Middle frontal gyrus (tissue), 1 donor: ENCODE measurements at regions not wholly inside any gene's neighbourhood (a gene's known extent, or its start where the extent isn't known, plus 50 kb on each side); places are given as distances from the start of the nearest gene placed in this dataset.

ENCODE experiments used
- DNase-seq: peaks from one replicate; pipeline ENCODE4 v3.0.0-alpha.2; 2015; ENCODE audit warnings: low spot score; ENCODE audit errors: extremely low spot score

- no peak for DNase-seq
These were observed 1278.0 kb downstream of the OTOL1 start for GRCh38 chr3:162774613-162775100.

DNA sequence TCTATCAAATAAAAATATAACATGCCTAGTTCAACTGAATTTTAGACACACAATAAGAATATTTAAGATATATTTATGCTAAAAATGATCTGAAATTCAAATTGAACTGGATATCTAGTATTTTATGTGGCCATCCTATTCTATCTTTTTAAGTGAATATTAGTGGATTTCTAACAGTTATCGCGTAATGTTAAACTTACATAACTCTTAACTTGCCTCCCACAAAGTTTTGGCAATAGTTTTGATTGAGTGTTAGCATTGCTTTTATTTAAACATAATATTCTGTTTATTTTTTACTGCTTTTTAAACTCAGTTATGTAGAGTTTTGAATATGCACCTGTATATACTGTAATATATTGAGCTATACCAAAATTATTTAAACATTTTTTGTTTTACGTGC lies 1279.5 kb downstream of the OTOL1 start:
- DNase-seq, result no peak

DNA sequence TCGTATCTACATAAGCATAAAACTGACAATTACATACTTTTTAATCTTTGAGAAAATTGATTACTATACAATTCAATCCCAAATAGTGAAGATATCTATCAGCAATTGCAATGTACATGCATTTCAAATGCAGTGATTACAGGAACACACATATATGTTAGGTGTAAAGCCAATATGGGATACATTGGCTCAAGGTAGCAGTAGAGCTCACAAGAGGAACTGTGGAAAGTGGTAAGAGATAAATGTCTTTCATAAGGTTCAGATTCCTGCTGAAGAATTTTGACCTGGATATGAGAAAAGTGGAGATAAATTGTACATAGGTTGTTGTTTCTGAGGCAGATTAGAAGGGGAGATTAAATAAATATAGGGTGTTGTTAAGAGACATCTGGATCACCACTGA lies 1280.5 kb downstream of the OTOL1 start:
- DNase-seq, result no peak

GRCh38 chr3:162780313-162780712 lies 1283.7 kb downstream of the OTOL1 start:
- DNase-seq, result no peak

DNA sequence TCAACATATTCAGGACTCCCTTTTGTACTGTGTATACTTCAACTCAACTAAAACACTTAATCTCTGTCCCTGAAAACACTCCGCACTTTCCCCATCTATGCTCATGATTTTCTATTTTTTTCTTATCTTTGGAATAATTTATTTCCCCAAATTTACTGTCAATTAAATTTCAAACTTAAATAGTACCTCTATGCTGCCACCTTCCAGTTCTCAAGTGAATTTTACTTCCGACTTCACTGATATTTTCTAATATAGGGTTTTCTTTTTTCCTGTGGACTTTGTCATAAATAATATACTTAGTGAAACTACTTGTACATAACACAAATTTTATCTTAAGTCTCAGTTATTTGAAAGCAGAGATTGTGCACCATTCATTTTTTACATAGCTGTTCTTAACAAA lies 1303.3 kb downstream of the OTOL1 start:
- DNase-seq, result no peak

DNA sequence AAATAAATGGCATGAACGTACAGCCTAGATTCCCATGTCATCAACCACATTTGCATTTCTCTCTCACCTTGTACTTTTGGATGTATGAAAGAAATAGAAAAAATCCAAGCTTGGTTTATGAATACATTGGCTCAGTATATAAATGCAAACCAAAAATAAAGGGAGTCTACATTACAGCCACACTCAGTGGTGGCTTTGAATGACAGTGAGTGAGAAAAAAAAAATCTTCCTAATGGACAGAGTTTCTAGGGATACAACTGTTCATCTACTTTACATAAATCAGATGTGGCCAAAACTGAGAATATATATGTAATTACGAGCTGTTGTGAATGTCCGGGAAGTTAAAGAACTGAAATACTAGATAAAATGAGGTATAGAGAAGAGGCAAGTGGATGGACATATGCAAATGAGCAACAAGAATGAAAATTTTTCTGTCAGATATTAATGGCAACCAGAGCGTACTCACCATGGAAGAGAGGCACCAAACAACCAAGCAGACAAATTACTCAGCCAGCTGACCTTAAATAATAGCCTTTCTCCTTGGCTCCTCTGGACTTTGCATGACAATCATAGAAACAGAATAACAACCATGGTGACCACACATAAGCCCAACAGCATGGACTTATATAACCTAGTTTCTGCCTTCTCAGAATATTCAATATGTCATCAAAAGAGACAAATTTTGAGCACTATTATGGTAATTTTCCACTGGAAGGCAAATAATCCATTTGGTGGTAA lies 1305.8 kb downstream of the OTOL1 start:
- no peak for DNase-seq

DNA sequence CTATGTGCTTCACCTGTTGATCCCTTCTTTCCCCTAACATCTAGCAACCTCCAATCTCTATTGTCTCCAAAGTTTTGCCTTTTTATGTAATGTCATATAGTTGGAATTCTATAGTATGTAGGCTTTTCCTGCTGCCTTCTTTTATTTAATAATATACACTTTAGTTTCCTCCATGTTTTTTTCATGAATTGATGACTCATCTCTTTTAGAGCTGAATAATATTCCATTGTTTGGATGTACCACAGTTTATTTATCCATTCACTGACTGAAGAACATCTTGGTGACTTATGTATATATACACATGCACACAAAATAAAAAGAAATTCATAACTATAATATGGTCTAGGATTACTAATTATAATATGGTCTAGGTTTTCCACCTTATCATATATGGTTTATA lies 1314.2 kb downstream of the OTOL1 start:
- DNase-seq, result no peak

GRCh38 chr3:162842549-162843216 lies 1346.1 kb downstream of the OTOL1 start:
- no peak for DNase-seq

GRCh38 chr3:162845918-162846317 lies 1349.3 kb downstream of the OTOL1 start:
- no peak for DNase-seq

- DNase-seq, result no peak
These were observed 1350.9 kb downstream of the OTOL1 start for GRCh38 chr3:162847511-162847910.

DNA sequence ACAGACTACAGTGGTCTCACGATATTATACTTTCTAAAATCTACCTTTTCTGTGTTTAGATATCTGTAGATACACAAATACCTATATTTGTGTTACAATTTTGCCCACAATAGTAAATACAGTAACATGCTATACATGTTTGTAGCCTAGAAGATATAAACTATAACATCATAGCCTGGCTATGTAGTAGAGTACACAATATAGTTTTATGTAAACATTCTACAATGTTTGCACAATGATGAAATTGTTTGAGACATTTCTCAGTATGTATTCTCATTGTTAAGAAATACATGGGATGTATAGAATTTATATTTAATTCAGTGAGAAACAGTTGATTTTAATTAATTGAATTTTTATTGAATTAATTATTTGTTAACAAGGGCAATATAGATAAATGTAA lies 1367.0 kb downstream of the OTOL1 start:
- DNase-seq, result no peak

GRCh38 chr3:162865466-162865865 lies 1368.9 kb downstream of the OTOL1 start:
- DNase-seq, result no peak

GRCh38 chr3:162879021-162879562 lies 1382.5 kb downstream of the OTOL1 start:
- no peak for DNase-seq

DNA sequence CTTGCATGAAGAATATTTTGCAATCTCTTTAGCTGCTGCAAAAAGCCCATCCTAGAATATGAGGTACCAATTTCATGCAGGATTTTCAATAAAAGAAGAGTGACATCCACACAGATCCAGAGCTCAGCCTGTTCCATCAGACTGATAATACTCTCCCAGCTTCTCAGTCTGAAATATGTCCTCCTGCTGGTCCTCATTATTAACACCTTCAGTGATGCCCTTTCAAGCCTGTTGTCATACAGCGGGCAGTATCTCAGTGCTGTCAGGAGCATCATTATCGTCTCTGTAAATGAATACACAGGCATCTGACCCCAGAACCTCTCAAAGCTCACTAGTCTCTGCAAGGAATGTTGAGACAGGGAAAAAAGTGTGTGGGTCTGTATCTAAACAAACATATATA lies 1387.8 kb downstream of the OTOL1 start:
- no peak for DNase-seq

GRCh38 chr3:162892921-162893793 lies 1396.5 kb downstream of the OTOL1 start:
- DNase-seq, result no peak

GRCh38 chr3:162897291-162897690 lies 1400.7 kb downstream of the OTOL1 start:
- no peak for DNase-seq

GRCh38 chr3:162932503-162932902 lies 1435.9 kb downstream of the OTOL1 start:
- no peak for DNase-seq

GRCh38 chr3:162933656-162934055 lies 1437.0 kb downstream of the OTOL1 start:
- no peak for DNase-seq

- DNase-seq, result no peak
These were observed 1440.1 kb downstream of the OTOL1 start for GRCh38 chr3:162936706-162937105.

DNA sequence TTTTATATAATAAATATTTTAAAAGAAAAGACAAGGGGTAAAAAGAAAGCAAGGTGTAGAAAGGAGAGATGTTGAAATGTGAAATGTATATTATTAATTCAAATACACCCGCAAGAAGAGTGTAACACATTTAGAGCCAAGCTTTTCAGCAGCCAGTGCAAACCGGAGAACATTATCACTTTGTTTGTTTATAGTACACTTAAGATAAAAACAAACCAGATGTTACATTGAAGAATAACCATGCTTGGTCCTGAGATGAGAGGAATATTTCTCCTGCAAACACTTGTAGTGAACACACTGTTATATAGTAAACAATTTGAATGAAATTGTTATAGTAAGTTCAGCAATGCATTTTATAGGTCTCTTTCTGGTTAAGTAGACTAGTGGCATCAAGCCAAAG lies 1441.5 kb downstream of the OTOL1 start:
- no peak for DNase-seq

DNA sequence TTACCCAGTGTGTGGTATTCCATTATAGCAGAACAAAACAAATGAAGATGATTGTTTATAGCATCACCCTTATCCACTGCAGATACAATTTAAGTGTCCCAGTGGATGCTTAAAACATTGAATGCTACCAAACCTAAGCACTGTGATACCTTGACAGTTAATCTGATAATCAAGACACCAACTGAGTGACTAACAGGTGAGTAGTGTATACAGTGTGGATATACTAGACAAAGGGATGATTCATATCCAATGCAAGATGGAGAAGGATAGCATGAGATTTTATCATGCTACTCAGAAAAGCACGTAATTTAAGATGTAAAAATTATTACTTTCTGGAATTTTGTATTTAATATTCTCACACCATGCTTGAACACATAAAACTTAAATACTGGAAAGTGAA lies 1449.0 kb downstream of the OTOL1 start:
- DNase-seq, result no peak

DNA sequence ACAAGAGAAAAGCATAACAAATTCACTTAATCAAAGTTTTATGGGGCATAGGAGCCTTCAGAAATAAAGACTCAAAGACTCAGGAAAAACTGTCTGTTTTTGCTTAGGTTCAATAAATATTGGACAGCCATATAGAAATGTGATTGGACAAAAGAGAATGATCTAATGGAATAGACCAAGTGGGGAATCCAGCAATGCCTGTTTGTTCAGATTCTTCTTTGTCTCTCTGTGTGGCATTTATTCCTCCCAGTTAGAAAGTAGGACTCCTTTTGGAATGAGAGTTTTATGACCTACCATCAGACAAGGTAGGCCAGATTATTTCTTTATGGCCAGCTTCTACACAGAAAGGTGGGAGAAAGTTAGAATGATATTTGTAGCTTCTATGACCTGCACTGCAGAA lies 1460.1 kb downstream of the OTOL1 start:
- DNase-seq, result no peak
